22Rv1 (cell line): ENCODE measurements at regions not wholly inside any gene's neighbourhood (a gene's known extent, or its start where the extent isn't known, plus 50 kb on each side); places are given as distances from the start of the nearest gene placed in this dataset.

Source experiments
- ZFX ChIP-seq: fragments of 450-650 bp; IDR thresholded peaks from 2 replicates; pipeline ENCODE4 v1.6.1; 2017; ENCODE audit warnings: antibody characterized with exemption, borderline replicate concordance
- TF ChIP-seq, protein P1 (sequence below): fragments of 450-650 bp; IDR thresholded peaks from 2 replicates; pipeline ENCODE4 v1.5.1; 2017; ENCODE audit warnings: mild to moderate bottlenecking

DNA sequence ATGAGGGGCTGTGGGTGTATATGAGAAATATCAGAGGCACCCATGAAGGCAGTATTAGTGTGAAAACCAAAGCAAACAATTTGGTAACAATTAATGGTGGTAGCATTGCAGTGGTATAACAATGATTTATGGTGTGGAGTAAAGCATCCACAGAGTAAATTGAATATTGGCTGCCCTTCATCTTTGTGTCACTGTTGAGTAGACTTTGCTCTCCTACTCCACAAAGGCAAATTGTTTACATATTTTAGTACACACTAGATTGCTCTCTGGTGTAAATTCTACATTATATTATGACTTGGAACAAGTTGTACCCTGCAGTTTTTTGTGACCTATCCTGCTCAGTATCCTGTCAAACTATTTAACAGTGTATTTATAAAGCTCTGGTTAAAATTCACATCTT is 455.5 kb upstream of the RORB start:
- TF ChIP-seq, protein P1, sequence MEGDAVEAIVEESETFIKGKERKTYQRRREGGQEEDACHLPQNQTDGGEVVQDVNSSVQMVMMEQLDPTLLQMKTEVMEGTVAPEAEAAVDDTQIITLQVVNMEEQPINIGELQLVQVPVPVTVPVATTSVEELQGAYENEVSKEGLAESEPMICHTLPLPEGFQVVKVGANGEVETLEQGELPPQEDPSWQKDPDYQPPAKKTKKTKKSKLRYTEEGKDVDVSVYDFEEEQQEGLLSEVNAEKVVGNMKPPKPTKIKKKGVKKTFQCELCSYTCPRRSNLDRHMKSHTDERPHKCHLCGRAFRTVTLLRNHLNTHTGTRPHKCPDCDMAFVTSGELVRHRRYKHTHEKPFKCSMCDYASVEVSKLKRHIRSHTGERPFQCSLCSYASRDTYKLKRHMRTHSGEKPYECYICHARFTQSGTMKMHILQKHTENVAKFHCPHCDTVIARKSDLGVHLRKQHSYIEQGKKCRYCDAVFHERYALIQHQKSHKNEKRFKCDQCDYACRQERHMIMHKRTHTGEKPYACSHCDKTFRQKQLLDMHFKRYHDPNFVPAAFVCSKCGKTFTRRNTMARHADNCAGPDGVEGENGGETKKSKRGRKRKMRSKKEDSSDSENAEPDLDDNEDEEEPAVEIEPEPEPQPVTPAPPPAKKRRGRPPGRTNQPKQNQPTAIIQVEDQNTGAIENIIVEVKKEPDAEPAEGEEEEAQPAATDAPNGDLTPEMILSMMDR, result no peak
- TF ChIP-seq ZFX, result no peak
